Fibroblast of the conjunctiva (primary cell): ENCODE measurements at regions not wholly inside any gene's neighbourhood (a gene's known extent, or its start where the extent isn't known, plus 50 kb on each side); places are given as distances from the start of the nearest gene placed in this dataset.

Experiments
- DNase-seq: peaks from one replicate; pipeline ENCODE4 v3.0.0-alpha.2; 2010; ENCODE audit warnings: low read depth

DNA sequence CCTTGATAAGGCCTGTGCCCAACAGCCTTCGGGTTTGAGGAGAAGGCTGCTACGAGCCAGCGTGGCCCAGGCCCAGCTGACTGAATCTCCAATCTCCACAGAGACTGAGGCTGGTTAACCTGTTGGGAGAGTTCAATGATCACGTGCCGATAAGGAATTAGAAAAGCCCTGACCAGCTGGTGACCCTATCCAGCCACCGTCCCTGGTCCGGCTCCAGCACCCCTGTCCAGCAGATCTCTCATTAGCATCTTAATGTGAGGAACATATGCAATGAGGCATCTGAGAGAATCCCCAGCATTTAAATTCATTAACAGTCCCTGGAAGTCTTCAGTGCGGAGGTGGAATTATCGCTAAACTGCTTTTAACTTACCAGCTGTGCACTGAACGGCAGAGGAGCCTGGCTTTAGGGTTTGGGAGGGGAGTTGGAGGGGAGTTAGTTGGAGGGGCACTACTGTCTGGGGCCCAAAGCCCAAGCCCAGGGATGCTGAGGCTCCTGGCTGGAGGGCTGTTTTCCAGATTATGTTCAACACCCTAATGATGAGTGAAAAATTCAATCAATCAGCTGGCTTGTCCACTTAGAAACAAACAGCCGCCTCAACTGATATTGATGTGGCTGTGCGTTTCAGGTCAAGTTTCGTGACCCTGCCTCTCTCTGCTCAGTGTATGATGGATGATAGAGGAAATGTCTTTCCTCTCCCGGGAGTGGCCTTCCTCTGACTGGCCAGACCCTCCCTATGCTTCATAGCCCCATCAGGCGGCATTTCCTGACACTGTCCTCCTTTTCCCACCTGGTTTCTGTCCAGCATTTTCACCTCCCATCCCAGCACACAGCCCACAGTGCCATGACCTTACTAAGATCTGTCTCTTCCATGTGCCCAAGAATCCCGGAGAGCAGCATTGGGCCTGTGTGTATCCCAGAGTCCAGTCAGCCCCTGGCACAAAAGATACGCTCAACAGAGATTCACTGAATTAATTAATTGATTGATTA is 184.5 kb downstream of the CCT6B start:
- no peak for DNase-seq

DNA sequence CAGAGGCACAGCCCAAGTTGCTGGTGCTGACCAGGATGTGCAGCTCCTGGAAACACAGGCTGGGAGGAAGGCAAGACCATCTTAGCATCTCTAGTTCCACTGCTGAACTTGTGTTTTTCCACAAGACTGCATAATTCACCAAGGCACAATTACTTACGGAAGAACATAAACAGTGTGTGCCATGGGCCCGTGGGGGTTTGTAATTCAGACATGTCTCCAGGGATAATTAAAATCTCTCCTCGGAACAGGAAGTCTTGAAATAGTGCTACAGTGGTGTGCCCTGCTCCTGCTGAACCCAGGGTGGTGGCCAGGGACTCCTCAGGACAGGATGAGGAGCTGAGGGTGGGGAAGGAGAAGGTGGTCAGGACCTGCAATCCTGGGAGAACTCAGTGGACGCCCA is 188.2 kb downstream of the CCT6B start:
- DNase-seq: no peak

DNA sequence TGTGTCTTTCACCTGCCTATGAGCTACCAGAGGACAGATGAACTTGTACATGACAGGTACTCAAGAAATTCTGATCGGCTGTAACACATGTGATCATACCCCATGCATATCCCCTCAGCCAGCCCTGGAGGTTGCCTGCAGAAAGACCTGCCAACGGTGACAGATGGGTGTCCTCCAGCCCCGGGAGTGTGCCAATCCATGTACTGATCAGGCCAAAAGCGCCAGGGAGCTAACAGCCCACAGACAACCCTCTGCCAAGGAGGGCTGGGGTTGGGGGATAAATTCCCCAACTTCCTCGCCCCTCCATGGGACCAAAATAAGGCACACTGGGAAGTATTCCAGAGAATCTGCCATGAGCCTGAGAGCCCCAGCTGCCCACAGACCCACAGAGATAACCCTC is 189.4 kb downstream of the CCT6B start:
- no peak for DNase-seq

DNA sequence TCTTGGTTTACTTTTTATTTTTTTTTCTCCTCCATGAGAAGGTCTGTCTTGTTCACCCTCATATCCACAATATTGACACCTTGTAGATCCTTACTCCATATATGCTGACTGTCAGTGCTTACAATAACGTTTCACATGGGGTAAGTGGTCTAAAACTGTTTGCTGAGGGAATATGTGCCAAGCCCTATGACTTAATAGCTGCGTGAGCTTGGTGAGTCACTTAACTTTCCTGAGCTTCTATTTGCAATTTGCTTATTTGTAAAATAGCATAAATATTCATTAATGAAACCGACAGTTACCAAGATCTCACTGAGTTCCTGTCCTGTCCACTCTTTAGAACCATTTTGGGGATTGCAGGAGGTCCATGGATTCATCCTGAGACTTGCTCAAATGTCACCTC is 190.7 kb downstream of the CCT6B start:
- no peak for DNase-seq

DNA sequence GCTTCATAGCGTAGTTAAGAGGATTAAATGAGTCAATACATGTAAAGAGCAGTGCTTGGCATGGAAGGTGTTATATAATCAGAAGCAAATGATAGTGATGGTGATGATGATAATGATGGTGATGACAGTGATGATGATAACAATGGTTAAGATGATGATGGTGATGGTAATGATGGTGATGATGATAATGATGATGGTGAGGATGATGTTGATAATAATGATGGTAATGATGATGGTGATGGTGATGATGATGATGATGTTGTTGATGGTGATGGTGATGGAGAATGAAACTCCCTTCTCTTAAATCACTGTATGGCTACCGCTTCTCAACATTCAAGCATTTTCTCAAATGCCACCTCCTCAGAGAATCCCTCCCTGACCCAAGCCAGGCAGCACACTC is 190.5 kb downstream of the TMEM132E start:
- DNase-seq: no peak

DNA sequence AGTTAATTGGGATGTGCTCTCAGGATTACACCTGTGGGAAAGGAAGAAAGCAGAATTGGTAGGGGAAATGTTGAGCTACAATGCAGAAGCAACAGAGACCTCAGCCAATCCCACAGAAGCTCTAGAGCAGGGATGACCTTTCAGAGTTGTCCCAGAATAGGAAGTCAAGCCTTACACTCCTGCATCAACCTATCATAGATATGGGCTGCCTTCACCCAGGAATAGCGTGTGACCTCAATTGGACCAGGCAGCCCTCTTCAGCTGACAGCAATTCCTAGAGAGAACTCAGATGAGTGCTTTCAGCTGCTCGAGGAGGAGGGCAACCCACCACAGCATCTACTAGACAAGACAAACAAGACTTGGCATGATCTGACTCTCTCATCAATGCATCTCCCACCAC is 189.7 kb downstream of the TMEM132E start:
- no peak for DNase-seq

DNA sequence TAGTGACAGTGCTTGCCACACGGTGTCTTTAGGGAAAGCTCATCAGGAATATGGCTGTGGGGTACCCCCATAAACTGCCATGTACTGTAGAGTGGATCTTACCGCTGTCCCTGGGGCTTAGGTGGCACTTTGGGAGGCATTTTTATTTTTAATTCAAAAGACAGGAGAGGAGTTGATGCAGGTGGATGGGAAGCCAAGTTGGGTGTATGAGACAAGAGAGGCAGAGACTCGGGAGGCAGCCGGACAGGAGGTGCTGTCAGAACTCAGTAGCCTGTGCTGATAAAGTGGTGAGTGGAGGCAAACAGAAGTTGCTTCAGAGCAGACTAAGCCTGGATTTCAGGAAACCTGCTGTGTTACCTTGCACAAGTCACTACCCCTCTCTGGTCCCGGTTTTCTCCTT is 185.9 kb downstream of the TMEM132E start:
- DNase-seq: no peak

DNA sequence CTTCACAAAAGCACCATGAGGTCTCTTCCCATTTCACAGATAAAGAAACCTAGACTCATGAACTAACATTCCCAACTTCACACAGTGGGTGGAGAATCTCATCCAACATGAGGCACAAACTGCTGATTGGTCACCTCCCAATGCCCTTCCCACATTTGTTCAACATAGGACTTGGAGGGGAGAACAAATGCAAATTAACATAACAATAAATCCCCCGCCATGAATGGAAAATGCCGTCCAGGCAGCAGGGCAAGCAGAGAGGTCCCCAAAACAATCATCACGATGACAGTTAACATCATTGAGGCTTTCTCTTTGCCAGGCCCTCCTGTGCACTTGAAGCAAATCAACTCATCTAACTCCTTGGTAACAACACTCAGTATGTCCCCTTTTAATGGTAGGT is 185.3 kb downstream of the TMEM132E start:
- no peak for DNase-seq

DNA sequence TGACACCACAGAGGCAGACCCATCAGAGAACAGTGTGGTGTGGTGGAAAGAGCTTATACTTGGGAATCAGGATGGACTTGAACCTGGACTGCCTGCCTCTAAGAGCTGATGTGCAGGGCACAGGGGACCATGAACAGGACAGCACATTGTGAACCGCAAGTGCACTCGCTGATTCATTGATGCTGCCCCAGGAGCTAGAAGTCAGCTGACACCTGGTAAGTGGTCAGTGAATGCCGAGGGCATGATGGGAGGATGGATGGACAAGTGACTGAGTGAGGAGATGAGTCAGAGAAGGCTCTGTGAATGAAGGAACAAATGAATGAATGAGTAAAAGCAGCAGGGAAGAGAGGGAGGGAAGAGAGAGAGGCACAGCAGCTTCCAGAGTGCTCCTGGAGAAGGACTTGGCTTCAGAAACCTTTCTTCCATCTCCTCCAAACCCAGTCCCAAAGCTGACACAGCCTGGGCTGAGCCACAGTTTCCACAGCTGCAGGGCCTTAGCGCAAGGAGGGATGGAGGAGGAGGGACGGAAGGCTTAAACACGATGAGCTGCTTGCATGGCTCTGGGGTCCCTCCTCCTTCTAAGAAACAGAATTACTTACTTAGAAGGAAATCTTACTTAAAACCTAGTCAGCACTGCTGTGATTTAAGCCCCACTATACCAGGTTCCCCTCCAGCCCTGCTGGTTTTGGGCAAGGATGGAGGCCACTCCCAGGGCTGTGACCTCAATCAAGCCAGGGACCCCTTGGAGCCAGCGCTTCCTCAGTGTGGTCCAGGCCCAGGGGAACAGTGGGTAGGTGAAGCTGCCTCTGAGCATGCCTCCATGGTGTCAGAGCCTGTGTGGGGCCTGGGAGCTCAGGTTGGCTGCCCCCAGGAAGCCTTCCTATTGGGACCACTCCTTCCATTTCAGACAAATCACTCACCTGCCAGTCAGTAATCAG is 184.6 kb downstream of the TMEM132E start:
- no peak for DNase-seq

DNA sequence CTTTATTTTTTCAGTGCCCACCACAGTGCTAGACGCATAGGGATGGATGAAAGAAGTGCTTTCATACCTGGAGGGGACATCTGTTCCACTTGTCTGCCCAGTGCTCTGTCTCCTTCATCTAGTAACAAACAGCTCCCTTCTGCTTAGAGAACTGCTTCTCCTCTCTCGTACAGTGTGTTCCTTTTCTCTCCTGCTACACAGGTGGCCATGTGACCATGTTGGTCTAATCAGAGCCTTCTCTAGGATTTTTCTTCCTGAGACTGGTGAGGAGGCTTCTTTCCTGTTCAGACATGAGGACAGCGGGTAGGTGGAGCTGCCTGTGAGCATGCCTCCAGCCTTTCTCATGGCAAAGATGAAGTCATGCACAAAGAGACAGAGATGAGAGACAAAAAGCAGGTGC is 182.7 kb downstream of the TMEM132E start:
- DNase-seq: no peak

DNA sequence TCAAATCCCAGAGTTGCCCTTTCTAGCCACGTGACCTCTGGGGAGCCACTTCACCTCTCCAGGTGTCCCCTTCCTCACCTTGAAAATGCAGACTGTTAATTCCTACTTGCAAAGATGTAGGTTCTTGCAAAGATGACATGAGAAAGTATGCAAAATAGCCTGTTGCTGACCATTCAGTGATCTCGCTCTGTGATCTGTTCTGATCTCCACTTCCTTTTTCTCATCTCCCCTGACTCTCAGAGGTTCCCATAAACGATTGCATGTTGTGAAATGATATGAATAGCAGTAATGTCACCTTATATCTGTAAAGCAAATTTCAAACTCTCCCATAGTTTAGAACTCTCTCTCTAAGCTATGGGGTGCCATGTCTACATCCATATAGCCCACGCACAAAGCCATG is 182.3 kb downstream of the TMEM132E start:
- no peak for DNase-seq

DNA sequence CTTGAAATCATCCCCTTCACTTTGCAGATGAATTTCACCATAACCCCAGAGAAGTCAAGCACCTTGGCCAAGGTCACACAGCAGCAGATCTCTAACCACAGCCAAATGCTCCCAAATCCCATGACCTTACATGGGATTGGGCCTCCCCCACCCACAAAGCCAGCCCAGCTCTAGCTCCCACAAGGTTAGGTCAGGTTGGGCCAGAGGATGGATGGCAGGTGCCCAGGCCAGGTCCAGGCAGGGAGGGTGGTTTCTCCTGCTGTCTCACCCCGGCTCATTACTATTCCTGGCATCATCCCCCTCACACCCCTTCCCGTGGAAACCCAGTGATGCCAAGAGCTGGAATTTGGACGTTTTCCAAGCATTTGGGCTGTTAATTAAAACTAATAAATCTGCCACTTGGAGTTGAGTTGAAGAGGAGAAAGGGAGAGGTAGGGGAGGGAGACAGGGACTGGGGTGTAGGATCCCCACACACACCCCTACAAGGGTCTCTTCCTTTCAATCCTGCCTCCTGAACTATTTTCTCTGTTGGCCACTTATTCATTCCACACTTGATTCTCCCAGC is 181.6 kb downstream of the TMEM132E start:
- no peak for DNase-seq

DNA sequence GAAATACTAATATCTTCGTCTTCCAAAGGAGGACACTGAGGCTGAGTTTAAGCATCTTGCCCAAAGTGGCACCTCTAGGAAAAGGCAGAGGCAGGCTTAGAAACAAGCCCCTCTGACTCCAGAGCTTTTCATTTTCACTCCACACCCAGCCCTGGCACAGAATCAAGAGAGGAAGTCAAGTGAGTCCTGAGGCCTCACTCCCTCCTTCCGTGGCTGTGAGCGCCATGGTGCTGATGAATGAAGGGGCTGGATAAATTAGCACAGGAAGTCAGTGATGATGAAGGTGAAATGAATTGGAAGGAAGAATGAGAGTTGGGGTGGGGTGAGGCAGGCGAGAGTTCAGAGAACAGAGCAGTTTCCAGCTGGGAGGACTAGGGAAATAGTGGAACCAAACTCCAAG is 179.3 kb downstream of the TMEM132E start:
- DNase-seq: no peak

DNA sequence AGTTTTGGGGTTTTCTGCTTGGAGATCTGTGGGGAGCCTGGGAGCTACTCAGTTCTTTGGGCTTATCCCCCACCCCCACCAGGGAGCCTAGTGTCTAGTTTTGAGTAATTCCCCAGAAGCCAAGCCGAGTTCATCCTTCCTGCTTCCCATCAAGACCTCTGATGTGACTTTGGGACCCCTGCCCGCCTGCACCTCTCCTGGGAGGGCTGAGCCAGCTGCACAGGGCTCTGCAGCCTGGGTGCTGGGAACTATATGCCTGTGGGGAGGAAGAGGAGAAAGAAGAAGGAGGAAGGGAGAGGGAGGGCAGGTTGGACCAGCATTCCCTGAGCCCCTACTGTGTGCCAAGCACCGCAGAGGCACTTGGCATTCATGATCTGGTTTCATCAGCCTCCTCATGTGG is 178.9 kb downstream of the TMEM132E start:
- DNase-seq: no peak

DNA sequence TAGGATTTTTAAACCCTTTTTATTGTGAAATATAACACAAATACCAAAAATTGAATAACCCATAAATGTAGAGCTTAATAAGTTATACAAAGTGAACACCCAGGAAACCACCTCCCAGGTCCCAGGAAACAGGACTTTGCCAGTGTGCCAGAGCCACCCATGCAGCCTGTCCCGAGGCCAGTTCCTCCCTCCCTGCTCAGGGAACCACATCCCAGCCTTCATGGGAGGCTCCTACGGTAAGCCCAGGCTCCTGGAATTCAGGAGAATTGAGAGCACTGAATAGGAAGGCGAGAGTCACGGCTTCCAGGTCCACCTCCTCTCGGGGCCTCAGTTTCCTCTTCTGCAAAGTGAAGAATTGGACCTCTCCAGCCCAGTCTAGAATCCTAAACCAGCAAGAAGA is 178.2 kb downstream of the TMEM132E start:
- DNase-seq: no peak

DNA sequence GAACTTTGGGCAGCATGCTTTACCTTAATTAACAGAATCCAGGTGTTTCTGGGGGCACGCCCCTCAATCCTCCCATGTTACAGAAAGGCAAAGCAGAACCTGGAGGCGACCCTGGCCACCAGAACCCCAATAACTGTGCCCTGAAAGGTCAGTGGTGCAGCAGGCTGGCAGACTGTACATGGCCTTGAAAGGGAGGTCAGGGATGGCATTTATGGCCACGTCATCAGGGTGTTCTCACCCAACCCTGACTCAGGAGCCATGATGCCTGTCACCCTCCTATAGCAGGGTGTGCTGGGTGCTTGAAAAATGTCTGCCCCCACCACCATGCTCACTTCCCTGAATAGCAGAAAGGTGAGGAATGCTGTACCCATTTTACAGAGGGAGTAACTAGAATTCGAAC is 177.7 kb downstream of the TMEM132E start:
- DNase-seq: no peak

DNA sequence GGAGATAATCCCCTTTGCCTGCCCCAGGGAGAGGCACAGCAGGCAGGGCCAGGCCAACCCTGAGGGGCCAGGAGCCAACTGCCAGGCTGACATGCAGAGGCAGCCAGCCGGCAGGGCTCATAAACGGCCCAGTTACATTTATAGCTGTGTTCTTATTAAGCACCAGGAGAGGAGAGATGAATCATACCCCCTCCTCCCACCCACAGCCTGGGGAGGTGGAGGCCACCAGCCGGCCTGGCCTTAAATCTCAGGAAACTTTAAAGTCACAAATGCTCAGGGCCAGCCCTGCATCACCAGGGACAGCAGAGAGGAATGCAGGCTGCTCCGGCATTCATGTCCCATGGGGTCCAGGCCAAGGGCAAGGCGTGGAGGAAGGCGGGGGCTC is 177.2 kb downstream of the TMEM132E start:
- no peak for DNase-seq

DNA sequence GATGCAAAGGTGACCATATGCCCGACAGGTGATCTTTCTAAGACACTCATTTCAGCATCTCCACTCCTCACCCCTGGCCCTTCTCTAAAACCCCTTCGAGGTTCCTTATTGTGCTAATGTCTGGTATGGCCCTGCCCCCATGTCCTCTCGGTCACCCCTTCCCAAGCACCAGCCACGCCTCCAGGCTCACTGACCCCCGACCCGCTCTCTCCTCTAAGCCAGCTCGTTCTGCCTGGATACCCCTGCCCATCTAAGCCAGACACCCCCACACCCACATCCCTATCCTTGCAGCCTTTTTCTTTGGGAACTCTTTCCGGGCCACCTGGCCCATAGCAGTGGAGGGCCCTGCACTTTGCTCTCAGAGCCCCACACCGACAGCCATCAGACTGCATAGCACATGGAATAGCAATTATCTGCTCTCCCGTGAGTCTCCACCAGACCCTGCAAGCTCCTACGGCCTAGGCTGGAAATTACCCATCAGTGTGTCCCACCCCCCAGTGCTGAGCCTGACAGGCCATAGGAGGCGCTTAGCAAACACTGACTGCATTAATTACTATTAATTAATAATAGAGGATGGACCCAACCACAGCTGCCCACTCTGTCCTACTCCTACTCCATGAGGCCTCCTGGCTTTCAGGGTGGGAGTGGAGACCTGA is 176.7 kb downstream of the TMEM132E start:
- DNase-seq: no peak

DNA sequence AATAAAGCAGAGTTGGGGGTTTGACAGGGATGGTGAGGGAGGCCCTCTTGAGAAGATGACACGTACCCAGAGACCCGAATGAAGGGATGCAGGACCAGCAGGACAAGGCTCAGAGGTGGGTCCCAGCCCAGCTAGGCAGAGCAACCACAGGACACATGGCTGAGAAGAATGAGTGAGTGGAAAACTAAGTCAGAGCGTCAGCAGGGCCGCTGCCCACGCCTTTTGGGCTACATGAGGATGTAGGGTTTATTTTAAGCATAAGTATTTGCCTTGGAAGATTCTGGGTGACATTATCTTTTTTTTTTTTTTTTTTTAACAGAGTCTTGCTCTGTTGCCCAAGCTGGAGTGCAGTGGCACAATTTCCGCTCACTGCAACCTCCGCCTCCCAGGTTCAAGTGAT is 176.0 kb downstream of the TMEM132E start:
- DNase-seq: no peak

DNA sequence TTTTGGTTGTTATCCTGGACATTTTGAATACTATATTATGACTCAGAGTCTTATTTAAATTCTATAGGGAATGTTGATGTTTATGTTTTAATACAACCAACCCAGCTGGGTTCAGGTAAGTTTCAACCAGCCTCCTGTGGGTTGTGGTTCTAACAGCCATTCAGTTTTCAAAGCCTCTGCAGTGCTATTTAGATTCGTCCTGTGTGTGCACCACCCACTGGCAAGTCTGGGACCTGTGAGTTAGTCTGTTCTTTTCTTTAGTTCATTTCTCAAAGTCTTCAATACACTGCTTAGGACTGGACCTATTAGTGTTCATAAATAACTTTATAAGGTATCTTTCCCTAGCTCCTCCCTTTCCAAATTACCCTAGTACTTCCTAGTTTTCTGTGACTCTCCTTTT is 170.6 kb downstream of the TMEM132E start:
- DNase-seq: no peak

DNA sequence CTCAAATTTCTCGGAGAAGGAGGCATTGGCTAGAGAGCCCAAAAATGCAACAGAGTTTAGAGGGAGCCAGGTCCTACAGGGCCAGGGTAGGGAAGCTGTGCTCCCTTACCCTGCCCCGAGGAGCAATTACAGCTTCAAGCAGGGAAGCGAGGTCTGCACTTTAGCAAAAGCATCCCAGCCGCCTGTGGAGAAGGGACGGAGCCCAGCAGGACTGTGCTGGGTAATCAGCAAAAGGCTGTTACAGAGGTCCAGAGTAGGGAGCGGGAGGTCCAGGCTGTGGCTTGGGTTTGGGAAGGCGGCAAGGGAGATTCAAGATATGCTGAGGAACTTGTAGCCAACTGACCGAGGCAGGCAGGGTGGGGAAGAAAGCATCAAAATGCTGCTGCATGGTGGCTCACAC is 162.6 kb downstream of the TMEM132E start:
- no peak for DNase-seq
